CD4-positive, alpha-beta T cell (primary cell): ENCODE measurements at regions not wholly inside any gene's neighbourhood (a gene's known extent, or its start where the extent isn't known, plus 50 kb on each side); places are given as distances from the start of the nearest gene placed in this dataset.

ENCODE experiments used
- ATAC-seq: fragments of 200-7000 bp; cut with Tn5 transposase; one replicate; pipeline ENCODE4 v1.10.0; 2022; ENCODE audit warnings: mild to moderate bottlenecking; ENCODE audit not compliant: poor library complexity
- CTCF ChIA-PET: fragments of 350-600 bp; sonication (Branson Sonifier 250); formaldehyde crosslinking; loops from one replicate; lab custom pipeline; 2021; ENCODE audit warnings: antibody characterized with exemption, inconsistent platforms; lab: Charles Lee
- POLR2A ChIA-PET: fragments of 350-600 bp; sonication (Branson Sonifier 250); formaldehyde crosslinking; loops from one replicate; lab custom pipeline; 2021; ENCODE audit warnings: antibody characterized with exemption, inconsistent platforms; lab: Charles Lee
- DNase-seq, 14 experiments: peaks; one replicate each; pipeline ENCODE4 v3.0.0-alpha.2; 2013 to 2020; ENCODE audit warnings: mixed read lengths in 2 of 14
- H3K27ac ChIP-seq, 2 donors: one replicate each; pipeline versions ENCODE4 v1.5.1 to v1.7.0; 2013; ENCODE audit warnings: low read length in 2 of 2, low read depth in 1 of 2, mild to moderate bottlenecking in 1 of 2
- H3K27me3 ChIP-seq, 2 experiments: 1 replicate in 1 of 2; 2 replicates in 1 of 2; pipeline versions ENCODE4 v1.6.1 to v1.7.0; 2013; ENCODE audit warnings: low read length in 2 of 2, control low read depth in 1 of 2, mild to moderate bottlenecking in 1 of 2, moderate library complexity in 1 of 2; ENCODE audit not compliant: insufficient read depth in 2 of 2, control insufficient read depth in 1 of 2
- H3K36me3 ChIP-seq: one replicate; pipeline ENCODE4 v1.6.1; 2013; ENCODE audit warnings: low read length, control low read depth; ENCODE audit not compliant: insufficient read depth
- H3K4me1 ChIP-seq: one replicate; pipeline ENCODE4 v1.6.1; 2013; ENCODE audit warnings: low read length, control low read depth; ENCODE audit not compliant: insufficient read depth
- H3K4me3 ChIP-seq: one replicate; pipeline ENCODE4 v1.5.1; 2013; ENCODE audit warnings: mild to moderate bottlenecking, low read length, moderate library complexity
- H3K9me3 ChIP-seq, 2 experiments: 1 replicate in 1 of 2; 2 replicates in 1 of 2; pipeline versions ENCODE4 v1.6.1 to v1.7.0; 2013; ENCODE audit warnings: low read length in 2 of 2, mild to moderate bottlenecking in 2 of 2, control low read depth in 1 of 2, moderate library complexity in 1 of 2; ENCODE audit not compliant: control insufficient read depth in 1 of 2, insufficient read depth in 1 of 2
- H3K27ac Mint-ChIP-seq: one replicate; pipeline ENCODE4 v1.8.0; 2020; ENCODE audit warnings: mixed read lengths
- H3K27me3 Mint-ChIP-seq: one replicate; pipeline ENCODE4 v1.8.0; 2021; ENCODE audit warnings: mixed read lengths
- H3K36me3 Mint-ChIP-seq: one replicate; pipeline ENCODE4 v1.8.0; 2021; ENCODE audit warnings: low read depth, mixed read lengths
- H3K4me1 Mint-ChIP-seq: one replicate; pipeline ENCODE4 v1.8.0; 2021; ENCODE audit warnings: low read depth, mixed read lengths
- H3K4me3 Mint-ChIP-seq: one replicate; pipeline ENCODE4 v1.8.0; 2020; ENCODE audit warnings: mild to moderate bottlenecking, mixed read lengths
- H3K9me3 Mint-ChIP-seq: one replicate; pipeline ENCODE4 v1.8.0; 2020; ENCODE audit warnings: mixed read lengths
- CTCF ChIP-seq: fragments of 200-600 bp; IDR thresholded peaks from one replicate; pipeline ENCODE4 v1.8.0; 2022; ENCODE audit warnings: antibody characterized with exemption, mild to moderate bottlenecking
- intact Hi-C, 2 experiments: fragments of 100-400 bp; cut with DNase I in 1 of 2; cut with micrococcal nuclease in 1 of 2; formaldehyde crosslinking; loops; one replicate each; pipeline versions ENCODE4 v1.15.1 to v1.9.0; 2023 to 2025; cut with DNase I, micrococcal nuclease

GRCh38 chr15:93705753-93706455, 525.5 kb upstream of the MCTP2 start:
- no peaks in the 10 kb centered on the region for H3K27me3 ChIP-seq
- ATAC-seq = no peak

GRCh38 chr15:93703092-93703739, 528.1 kb upstream of the MCTP2 start:
- intact Hi-C loops = no loop called here

More at GRCh38 chr15:93705753-93706455, 525.5 kb upstream of the MCTP2 start:
- Mint-ChIP-seq H3K27ac (no peak overlapping the region), H3K36me3 (no peaks in the 10 kb centered on the region), H3K9me3 (no peaks in the 10 kb centered on the region), H3K4me1 (no peaks in the 10 kb centered on the region), H3K4me3 (no peak overlapping the region), H3K27me3 (no peaks in the 10 kb centered on the region)
- H3K36me3 ChIP-seq = no peaks in the 10 kb centered on the region
- intact Hi-C loops = no loop called here
- no peaks in the 10 kb centered on the region for H3K9me3 ChIP-seq
- DNase-seq = no peak
- no peaks in the 10 kb centered on the region for H3K4me1 ChIP-seq
- CTCF ChIA-PET = no interaction called here
- POLR2A ChIA-PET = no interaction called here
- no peak for TF ChIP-seq CTCF
- H3K4me3 ChIP-seq = no peak overlapping the region
- no peak overlapping the region for H3K27ac ChIP-seq

GRCh38 chr15:93700051-93700450, 531.3 kb upstream of the MCTP2 start:
- intact Hi-C loops = no loop called here
- peaks cover 8% of the 10 kb centered on the region for H3K9me3 Mint-ChIP-seq
- no peaks in the 10 kb centered on the region for H3K27me3 ChIP-seq
- no peaks in the 10 kb centered on the region for H3K9me3 ChIP-seq
- ChIA-PET CTCF (no interaction called here), POLR2A (no interaction called here)
- no peak overlapping the region for H3K27ac Mint-ChIP-seq
- no peaks in the 10 kb centered on the region for H3K36me3 Mint-ChIP-seq
- H3K36me3 ChIP-seq = no peaks in the 10 kb centered on the region
- no peaks in the 10 kb centered on the region for H3K4me1 ChIP-seq
- no peaks in the 10 kb centered on the region for H3K4me1 Mint-ChIP-seq
- no peak for TF ChIP-seq CTCF
- no peak overlapping the region for H3K4me3 ChIP-seq
- no peak overlapping the region for H3K27ac ChIP-seq
- no peaks in the 10 kb centered on the region for H3K27me3 Mint-ChIP-seq
- DNase-seq = no peak
- ATAC-seq = no peak
- H3K4me3 Mint-ChIP-seq = no peak overlapping the region

More at GRCh38 chr15:93703092-93703739, 528.1 kb upstream of the MCTP2 start:
- POLR2A ChIA-PET = no interaction called here
- no peak for ATAC-seq
- Histone ChIP-seq H3K9me3 (no peaks in the 10 kb centered on the region), H3K4me1 (no peaks in the 10 kb centered on the region), H3K27me3 (no peaks in the 10 kb centered on the region), H3K36me3 (no peaks in the 10 kb centered on the region), H3K4me3 (no peak overlapping the region), H3K27ac (no peak overlapping the region)
- no peaks in the 10 kb centered on the region for H3K9me3 Mint-ChIP-seq
- no peaks in the 10 kb centered on the region for H3K4me1 Mint-ChIP-seq
- CTCF ChIA-PET = no interaction called here
- H3K27ac Mint-ChIP-seq = no peak overlapping the region
- TF ChIP-seq CTCF = no peak
- H3K27me3 Mint-ChIP-seq = no peaks in the 10 kb centered on the region
- no peak for DNase-seq
- H3K36me3 Mint-ChIP-seq = no peaks in the 10 kb centered on the region
- H3K4me3 Mint-ChIP-seq = no peak overlapping the region
